Skeletal muscle tissue (tissue), 3 donors: ENCODE measurements at regions not wholly inside any gene's neighbourhood (a gene's known extent, or its start where the extent isn't known, plus 50 kb on each side); places are given as distances from the start of the nearest gene placed in this dataset.
A peak's percentile ranks its signal among the peaks of the same experiment; 100 is the strongest.
"Not testable (repeated sequence)": the region's sequence is repeated elsewhere in the genome, so short reads cannot be mapped to it uniquely, and the experiment has no call there.

Experiments
- H3K27ac ChIP-seq: one replicate; pipeline ENCODE4 v1.7.0; 2013; ENCODE audit warnings: mild to moderate bottlenecking, low read depth, low read length, inconsistent platforms
- H3K27me3 ChIP-seq, 3 donors: one replicate each; pipeline ENCODE4 v1.7.0; 2013; ENCODE audit warnings: low read length in 3 of 3; ENCODE audit not compliant: control insufficient read depth in 3 of 3, insufficient read depth in 3 of 3
- H3K36me3 ChIP-seq, 3 donors: one replicate each; pipeline ENCODE4 v1.7.0; 2013; ENCODE audit warnings: low read length in 3 of 3; ENCODE audit not compliant: control insufficient read depth in 3 of 3, insufficient read depth in 3 of 3
- H3K4me1 ChIP-seq, 3 donors: one replicate each; pipeline ENCODE4 v1.7.0; 2013; ENCODE audit warnings: low read length in 3 of 3, mild to moderate bottlenecking in 3 of 3; ENCODE audit not compliant: control insufficient read depth in 3 of 3, insufficient read depth in 3 of 3
- H3K4me3 ChIP-seq, 3 donors: one replicate each; pipeline ENCODE4 v1.7.0; 2013; ENCODE audit warnings: low read length in 3 of 3
- H3K9ac ChIP-seq, 3 donors: one replicate each; pipeline ENCODE4 v1.7.0; 2013; ENCODE audit warnings: low read length in 3 of 3, mild to moderate bottlenecking in 3 of 3, moderate library complexity in 2 of 3, low read depth in 1 of 3
- H3K9me3 ChIP-seq, 3 donors: one replicate each; pipeline ENCODE4 v1.7.0; 2013; ENCODE audit warnings: low read length in 3 of 3; ENCODE audit not compliant: control insufficient read depth in 3 of 3
- donor health status: Osteomylitis.

DNA sequence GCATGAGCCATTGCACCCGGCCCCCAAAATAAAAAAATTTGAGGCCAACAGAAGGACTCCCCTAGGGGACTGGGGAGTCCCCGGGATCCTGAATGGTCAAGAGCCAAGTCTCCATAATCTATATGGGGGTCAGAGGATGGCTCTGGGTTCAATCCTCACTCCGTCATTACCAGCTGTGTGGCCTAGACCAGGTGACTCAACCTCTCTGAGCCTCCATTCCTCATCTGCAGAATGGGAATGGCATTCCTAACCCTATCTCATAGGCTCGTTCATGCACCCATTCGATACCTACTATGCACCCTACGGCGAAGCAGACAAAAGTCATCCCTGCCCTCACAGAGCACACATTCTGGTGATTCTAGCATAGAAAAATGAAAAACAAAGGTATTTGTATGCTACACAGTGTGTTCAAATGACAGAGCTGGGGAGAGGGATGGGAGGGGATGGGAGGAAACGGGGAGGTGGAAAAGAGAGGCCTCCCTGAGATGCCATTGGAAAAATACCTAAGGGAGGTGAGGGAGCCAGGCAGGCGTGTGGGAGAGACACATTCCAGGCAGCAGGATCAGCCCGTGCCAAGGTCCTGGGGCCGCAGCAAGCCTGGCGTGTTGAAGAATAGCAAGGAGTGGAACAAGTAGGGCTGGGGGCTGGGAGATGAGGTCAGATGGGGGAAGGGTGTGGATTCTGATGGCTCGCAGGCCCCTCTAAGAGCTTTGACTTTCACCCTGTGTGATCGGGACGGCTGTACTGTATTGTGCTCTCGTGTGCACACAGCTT, 71.2 kb downstream of the RMI2 start:
- H3K27me3 ChIP-seq: no peaks in the 10 kb centered on the region
- no peak overlapping the region for H3K4me3 ChIP-seq
- H3K27ac ChIP-seq: no peak overlapping the region
- H3K4me1 ChIP-seq: peaks cover 0 to 3% (median 0%) of the 10 kb centered on the region in 3 donors
- H3K9me3 ChIP-seq: no peaks in the 10 kb centered on the region
- H3K36me3 ChIP-seq: no peaks in the 10 kb centered on the region
- no peak overlapping the region for H3K9ac ChIP-seq

DNA sequence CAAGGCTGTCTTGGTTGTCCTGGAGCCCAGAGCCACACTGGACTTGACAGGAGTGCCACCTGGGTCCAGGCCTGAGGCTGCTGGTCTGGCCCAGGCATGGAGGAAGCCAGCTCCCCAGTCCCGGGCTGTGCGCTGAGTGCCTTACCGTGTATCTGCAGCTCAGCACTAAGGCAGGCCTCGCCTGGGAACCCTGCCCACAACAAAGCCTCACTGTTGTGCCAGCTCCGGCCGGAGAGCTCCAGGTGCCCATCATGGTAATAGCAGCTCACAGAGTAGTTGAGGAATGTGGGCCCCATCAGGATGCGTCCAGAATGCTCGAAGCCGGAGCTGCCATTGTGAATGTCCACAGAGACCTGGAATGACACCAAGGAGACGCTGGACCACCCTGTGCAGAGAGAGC, 72.2 kb downstream of the RMI2 start:
- Histone ChIP-seq H3K36me3 (no peaks in the 10 kb centered on the region), H3K27ac (no peak overlapping the region), H3K27me3 (no peaks in the 10 kb centered on the region), H3K4me3 (no peak overlapping the region), H3K9me3 (no peaks in the 10 kb centered on the region), H3K4me1 (peaks cover 0 to 3% (median 0%) of the 10 kb centered on the region in 3 donors), H3K9ac (peak overlapping the region in 1 of 3 donors; percentile 16)

DNA sequence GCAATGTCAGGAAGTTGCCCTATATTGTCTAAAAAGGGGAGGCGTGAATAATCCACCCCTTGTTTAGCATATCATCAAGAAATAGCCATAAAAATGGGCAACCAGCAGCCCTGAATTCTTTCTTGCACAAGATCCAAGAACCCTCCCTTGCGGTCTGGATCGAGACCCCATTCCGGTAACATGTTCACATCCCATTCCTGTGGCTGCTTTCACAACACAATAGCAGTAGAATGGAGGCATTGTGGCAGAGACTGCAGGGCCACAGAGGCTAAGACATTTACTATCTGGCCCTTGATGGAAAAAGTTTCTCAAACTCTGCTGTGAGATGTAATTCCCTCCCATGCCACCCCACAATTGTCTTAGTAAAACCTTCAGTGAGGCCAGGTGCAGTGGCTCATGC, 73.2 kb downstream of the RMI2 start:
- Histone ChIP-seq H3K36me3 (no peaks in the 10 kb centered on the region), H3K9ac (no peak overlapping the region), H3K27me3 (no peaks in the 10 kb centered on the region), H3K4me3 (no peak overlapping the region), H3K9me3 (no peaks in the 10 kb centered on the region), H3K27ac (no peak overlapping the region), H3K4me1 (peaks cover 0 to 3% (median 0%) of the 10 kb centered on the region in 3 donors)

DNA sequence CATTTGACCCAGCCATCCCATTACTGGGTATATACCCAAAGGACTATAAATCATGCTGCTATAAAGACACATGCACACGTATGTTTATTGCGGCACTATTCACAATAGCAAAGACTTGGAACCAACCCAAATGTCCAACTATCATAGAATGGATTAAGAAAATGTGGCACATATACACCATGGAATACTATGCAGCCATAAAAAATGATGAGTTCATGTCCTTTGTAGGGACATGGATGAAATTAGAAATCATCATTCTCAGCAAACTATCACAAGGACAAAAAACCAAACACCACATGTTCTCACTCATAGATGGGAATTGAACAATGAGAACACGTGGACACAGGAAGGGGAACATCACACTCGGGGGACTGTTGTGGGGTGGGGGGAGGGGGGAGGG, 74.8 kb downstream of the RMI2 start:
- H3K4me1 ChIP-seq, H3K9me3 ChIP-seq, H3K27me3 ChIP-seq, H3K27ac ChIP-seq, H3K9ac ChIP-seq, H3K36me3 ChIP-seq, H3K4me3 ChIP-seq: not testable (repeated sequence)

DNA sequence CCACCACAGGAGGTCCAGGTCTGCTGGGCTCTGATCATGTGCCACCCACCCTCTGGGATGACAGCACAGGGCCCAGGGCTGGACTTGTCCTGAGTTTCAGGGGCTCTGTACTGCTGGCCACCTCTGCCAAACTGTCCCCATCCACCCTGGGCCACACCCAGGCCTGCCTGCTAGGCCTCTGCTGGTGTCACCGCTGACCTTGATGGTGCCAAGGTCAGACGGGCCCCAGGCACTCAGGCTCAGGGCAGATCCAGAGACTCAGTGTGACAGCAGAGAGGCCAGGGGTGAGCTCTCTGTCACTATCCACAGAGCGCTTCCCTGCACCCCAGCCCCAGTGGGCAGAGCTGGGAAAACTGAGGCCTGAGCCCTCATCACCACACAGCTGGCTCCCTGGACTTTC, 75.6 kb downstream of the RMI2 start:
- Histone ChIP-seq H3K9ac (no peak overlapping the region), H3K4me3 (no peak overlapping the region), H3K27ac (no peak overlapping the region), H3K4me1 (peaks cover 0 to 3% (median 0%) of the 10 kb centered on the region in 3 donors), H3K27me3 (no peaks in the 10 kb centered on the region), H3K9me3 (no peaks in the 10 kb centered on the region), H3K36me3 (no peaks in the 10 kb centered on the region)

DNA sequence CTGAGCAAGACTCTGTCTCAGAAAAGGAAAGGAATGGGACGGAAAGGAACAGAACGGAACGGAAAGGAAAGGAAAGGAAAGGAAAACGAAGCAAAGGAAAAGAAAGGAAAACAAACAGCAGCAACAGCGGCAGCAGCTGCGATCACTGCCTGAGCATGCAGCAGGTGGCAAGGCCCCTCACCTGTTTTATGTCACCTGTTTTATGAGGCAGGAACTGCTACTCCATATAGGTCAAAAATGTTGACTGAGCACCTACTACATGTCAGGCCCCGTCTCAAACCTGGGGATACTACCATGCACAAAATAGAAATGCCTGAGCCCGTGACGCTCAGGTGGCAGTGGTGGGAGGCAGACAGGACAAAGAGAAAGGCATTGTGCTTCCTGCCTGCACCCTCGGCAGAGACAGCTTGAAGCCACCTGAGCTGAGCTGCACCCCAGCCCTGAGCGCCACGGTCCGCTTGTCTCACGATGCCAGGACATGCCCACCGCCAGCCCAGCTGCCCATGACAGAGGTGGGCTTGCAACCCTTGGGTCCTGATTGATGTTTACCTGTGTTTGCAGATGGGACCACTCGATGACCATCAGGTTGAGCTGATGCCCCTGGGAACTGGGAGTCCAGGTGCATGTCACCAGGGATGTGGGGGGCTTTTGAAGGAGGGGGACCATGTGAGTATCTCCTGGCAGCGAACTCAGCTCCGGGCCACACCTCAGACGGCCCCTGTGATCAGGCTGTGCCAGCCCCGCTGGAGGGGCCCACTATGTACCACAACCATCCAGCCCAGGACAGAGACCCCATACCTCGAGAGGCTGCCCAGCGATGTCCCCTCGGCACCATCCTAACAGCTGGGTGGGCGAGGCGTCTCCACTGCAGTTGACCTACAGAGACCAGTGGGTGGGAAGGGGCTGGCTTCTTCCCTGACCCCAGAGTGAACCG, 77.4 kb downstream of the RMI2 start:
- Histone ChIP-seq H3K9ac (no peak overlapping the region), H3K4me1 (no peaks in the 10 kb centered on the region), H3K36me3 (no peaks in the 10 kb centered on the region), H3K27ac (no peak overlapping the region), H3K4me3 (no peak overlapping the region), H3K9me3 (no peaks in the 10 kb centered on the region), H3K27me3 (no peaks in the 10 kb centered on the region)

DNA sequence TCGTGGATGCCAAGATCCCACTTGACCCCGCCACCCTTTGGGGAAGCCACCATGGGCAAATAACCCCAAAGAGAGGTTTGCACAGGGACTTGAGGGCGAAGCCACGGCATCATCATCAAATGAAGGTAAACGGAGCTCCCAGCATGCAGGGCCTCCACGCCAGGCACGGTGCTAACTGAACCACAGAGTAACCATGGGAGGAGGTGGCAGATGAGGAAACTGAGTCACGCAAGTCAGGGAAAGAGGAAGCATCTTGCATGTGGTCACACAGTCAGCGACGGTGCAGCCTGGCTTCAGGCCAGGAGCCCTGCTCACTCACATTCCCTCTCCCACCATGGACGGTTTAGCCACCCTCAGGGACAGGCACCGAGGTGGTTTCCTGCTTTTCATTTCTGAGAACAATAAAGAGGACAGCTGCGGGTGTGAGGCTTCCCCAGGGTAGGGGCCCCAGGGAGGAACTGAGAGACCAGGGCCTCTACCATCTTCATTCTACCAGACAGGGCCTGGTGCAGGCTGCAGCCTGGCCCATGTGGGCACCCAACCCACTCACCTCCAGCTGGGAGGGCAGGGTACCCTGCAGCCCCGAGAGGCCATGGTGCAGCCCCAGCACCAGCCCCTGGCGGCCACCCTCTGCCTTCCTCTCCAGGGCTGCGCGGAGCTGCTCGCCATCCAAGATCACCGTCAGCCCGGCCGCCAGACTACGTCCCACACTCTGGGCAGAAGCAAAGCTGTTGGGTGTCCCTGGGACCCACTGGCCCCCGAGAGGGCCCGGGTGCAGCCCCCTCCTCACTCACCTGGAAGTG, 78.3 kb downstream of the RMI2 start:
- H3K9me3 ChIP-seq: no peaks in the 10 kb centered on the region
- no peaks in the 10 kb centered on the region for H3K36me3 ChIP-seq
- H3K27me3 ChIP-seq: no peaks in the 10 kb centered on the region
- no peak overlapping the region for H3K9ac ChIP-seq
- no peak overlapping the region for H3K27ac ChIP-seq
- H3K4me3 ChIP-seq: no peak overlapping the region
- no peaks in the 10 kb centered on the region for H3K4me1 ChIP-seq

DNA sequence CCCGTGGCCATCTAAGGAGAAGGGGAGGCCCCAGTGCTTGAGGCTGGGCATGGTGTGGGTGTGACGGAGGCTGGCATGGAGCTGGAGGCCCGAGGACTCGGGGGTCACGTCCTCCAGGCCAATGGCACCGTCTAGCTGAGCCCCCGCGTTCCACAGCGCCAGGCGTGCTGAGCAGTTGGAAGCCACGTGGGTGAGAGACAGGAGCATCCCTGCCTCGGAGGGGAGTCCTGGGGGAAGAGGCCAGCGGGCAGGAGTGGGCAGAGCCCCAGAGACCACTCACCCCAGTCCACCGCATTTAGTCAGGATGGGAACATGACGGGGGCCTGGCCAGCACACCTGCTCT, 78.8 kb downstream of the RMI2 start:
- Histone ChIP-seq H3K4me3 (no peak overlapping the region), H3K36me3 (no peaks in the 10 kb centered on the region), H3K27ac (no peak overlapping the region), H3K27me3 (no peaks in the 10 kb centered on the region), H3K9me3 (no peaks in the 10 kb centered on the region), H3K9ac (no peak overlapping the region), H3K4me1 (no peaks in the 10 kb centered on the region)

DNA sequence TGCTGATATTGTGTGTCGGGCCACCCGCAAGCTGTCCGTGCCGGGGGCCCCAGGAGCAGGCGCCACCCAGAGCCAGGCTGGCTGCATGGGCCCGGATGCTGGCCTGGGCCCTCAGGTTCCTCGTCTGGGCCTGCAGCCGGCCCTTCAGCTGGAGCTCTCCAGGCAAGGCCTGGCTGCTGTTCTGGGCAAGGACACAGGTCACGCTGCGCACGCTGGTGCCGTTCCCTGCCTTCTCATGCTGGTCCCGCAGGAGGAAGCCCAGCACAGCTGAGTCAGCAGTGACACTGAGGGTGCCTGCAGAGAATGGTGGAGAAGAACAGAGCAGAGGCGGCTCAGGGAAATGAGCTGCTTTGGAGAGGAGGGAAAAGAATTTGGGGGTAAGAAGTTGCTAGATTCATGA, 79.9 kb downstream of the RMI2 start:
- Histone ChIP-seq H3K36me3 (no peaks in the 10 kb centered on the region), H3K27ac (no peak overlapping the region), H3K4me1 (no peaks in the 10 kb centered on the region), H3K27me3 (no peaks in the 10 kb centered on the region), H3K4me3 (no peak overlapping the region), H3K9me3 (no peaks in the 10 kb centered on the region), H3K9ac (no peak overlapping the region)

DNA sequence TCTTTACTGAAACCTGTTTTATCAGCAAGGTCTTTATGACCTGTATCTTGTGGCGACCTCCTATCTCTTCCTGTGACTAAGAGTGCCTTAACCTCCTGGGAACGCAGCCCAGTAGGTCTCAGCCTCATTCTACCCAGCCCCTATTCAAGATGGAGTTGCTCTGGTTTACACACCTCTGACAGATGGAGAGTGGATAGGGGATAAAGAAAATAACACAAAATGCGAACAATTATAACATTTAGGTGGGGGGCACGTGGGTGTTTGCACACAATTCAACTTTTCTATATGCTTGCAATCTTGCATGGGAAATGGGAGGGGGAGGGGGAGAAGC, 83.3 kb downstream of the RMI2 start:
- H3K27ac ChIP-seq: no peak overlapping the region

More for the DNA sequence above, 83.3 kb downstream of the RMI2 start:
- no peak overlapping the region for H3K4me3 ChIP-seq
- no peak overlapping the region for H3K9ac ChIP-seq
- no peaks in the 10 kb centered on the region for H3K4me1 ChIP-seq
- H3K27me3 ChIP-seq: no peaks in the 10 kb centered on the region
- H3K9me3 ChIP-seq: peaks cover 0 to 2% (median 2%) of the 10 kb centered on the region in 3 donors
- no peaks in the 10 kb centered on the region for H3K36me3 ChIP-seq
